HEK293T (cell line): ENCODE measurements at regions not wholly inside any gene's neighbourhood (a gene's known extent, or its start where the extent isn't known, plus 50 kb on each side); places are given as distances from the start of the nearest gene placed in this dataset.

Source experiments
- BHLHE40 ChIP-seq: fragments of 450-650 bp; IDR thresholded peaks from 2 replicates; pipeline ENCODE4 v1.6.1; 2016; ENCODE audit warnings: mild to moderate bottlenecking, moderate library complexity, borderline replicate concordance
- ELF4 ChIP-seq: fragments of 450-650 bp; IDR thresholded peaks from 2 replicates; pipeline ENCODE4 v1.6.1; 2017; ENCODE audit warnings: antibody characterized with exemption
- FOXK2 ChIP-seq: fragments of 450-650 bp; IDR thresholded peaks from 2 replicates; pipeline ENCODE4 v1.6.1; 2016; ENCODE audit warnings: mild to moderate bottlenecking
- FOXM1 ChIP-seq: fragments of 450-650 bp; IDR thresholded peaks from 2 replicates; pipeline ENCODE4 v1.6.1; 2017; ENCODE audit warnings: mild to moderate bottlenecking, borderline replicate concordance
- HDGF ChIP-seq: fragments of 450-650 bp; IDR thresholded peaks from 2 replicates; pipeline ENCODE4 v1.6.1; 2017; ENCODE audit warnings: antibody characterized with exemption, borderline replicate concordance
- L3MBTL2 ChIP-seq: fragments of 450-650 bp; conservative IDR thresholded peaks from 2 replicates; pipeline ENCODE4 v1.6.1; 2016; ENCODE audit warnings: mild to moderate bottlenecking
- LEF1 ChIP-seq: fragments of 450-650 bp; IDR thresholded peaks from 2 replicates; pipeline ENCODE4 v1.6.1; 2017; ENCODE audit warnings: mild to moderate bottlenecking, borderline replicate concordance
- NFRKB ChIP-seq: fragments of 450-650 bp; IDR thresholded peaks from 2 replicates; pipeline ENCODE4 v1.6.1; 2016; ENCODE audit warnings: mild to moderate bottlenecking, moderate library complexity
- PKNOX1 ChIP-seq: fragments of 450-650 bp; IDR thresholded peaks from 2 replicates; pipeline ENCODE4 v1.6.1; 2016
- SP1 ChIP-seq: fragments of 450-650 bp; IDR thresholded peaks from 2 replicates; pipeline ENCODE4 v1.6.1; 2017
- TARDBP ChIP-seq: fragments of 450-650 bp; IDR thresholded peaks from 2 replicates; pipeline ENCODE4 v1.6.1; 2016

GRCh38 chr13:34145061-34145460 is 327.1 kb downstream of the RFC3 start:
- TF ChIP-seq SP1 (no peak), ELF4 (no peak), BHLHE40 (no peak), HDGF (no peak), NFRKB (no peak), PKNOX1 (no peak), FOXK2 (no peak), LEF1 (no peak), TARDBP (no peak), FOXM1 (no peak), L3MBTL2 (no peak)
